B cell (primary cell): ENCODE measurements at regions not wholly inside any gene's neighbourhood (a gene's known extent, or its start where the extent isn't known, plus 50 kb on each side); places are given as distances from the start of the nearest gene placed in this dataset.

Experiments used
- ATAC-seq: fragments of 200-7000 bp; cut with Tn5 transposase; one replicate; pipeline ENCODE4 v1.10.0; 2021; ENCODE audit warnings: low read depth, mild to moderate bottlenecking, moderate number of reproducible peaks, moderate library complexity
- CTCF ChIA-PET: fragments of 350-600 bp; sonication (Branson Sonifier 250); formaldehyde crosslinking; loops from one replicate; lab custom pipeline; 2021; ENCODE audit warnings: antibody characterized with exemption, inconsistent platforms; lab: Charles Lee
- POLR2A ChIA-PET: fragments of 350-600 bp; sonication (Branson Sonifier 250); formaldehyde crosslinking; loops from one replicate; lab custom pipeline; 2021; ENCODE audit warnings: antibody characterized with exemption; lab: Charles Lee
- DNase-seq: peaks from one replicate; pipeline ENCODE4 v3.0.0; 2013
- H2AFZ ChIP-seq: 2 replicates; pipeline ENCODE4 v1.6.1; 2012; ENCODE audit warnings: mild to moderate bottlenecking, low read depth, low read length; ENCODE audit not compliant: insufficient read depth, poor library complexity, severe bottlenecking
- H3K27ac ChIP-seq, 2 donors: 1 replicate in 1 of 2; 2 replicates in 1 of 2; pipeline ENCODE4 v1.5.1; 2012 to 2013; ENCODE audit warnings: low read length in 2 of 2, mild to moderate bottlenecking in 2 of 2, moderate library complexity in 1 of 2
- H3K27me3 ChIP-seq, 4 experiments: fragments of 200-600 bp in 1 of 4; sonication (generic) in 1 of 4; replicated peaks in 1 of 4; 1 replicate in 2 of 4; 2 replicates in 2 of 4; pipeline versions ENCODE4 v1.6.1 to v1.7.0; 2013 to 2016; ENCODE audit warnings: low read length in 3 of 4, mild to moderate bottlenecking in 2 of 4, mixed read lengths in 1 of 4, moderate library complexity in 1 of 4; ENCODE audit not compliant: insufficient read depth in 4 of 4, control insufficient read depth in 3 of 4; ENCODE audit errors: control extremely low read depth in 1 of 4
- H3K36me3 ChIP-seq, 2 experiments: replicated peaks in 1 of 2; 1 replicate in 1 of 2; 2 replicates in 1 of 2; pipeline versions ENCODE4 v1.6.1 to v1.7.1; 2013; ENCODE audit warnings: low read length in 1 of 2; ENCODE audit not compliant: insufficient read depth in 2 of 2, control insufficient read depth in 1 of 2; ENCODE audit errors: control extremely low read depth in 1 of 2, extremely low read depth in 1 of 2
- H3K4me1 ChIP-seq, 2 donors: fragments of 200-600 bp in 1 of 2; sonication (generic) in 1 of 2; 1 replicate in 1 of 2; 2 replicates in 1 of 2; pipeline versions ENCODE4 v1.5.1 to v1.6.1; 2013 to 2017; ENCODE audit warnings: low read length in 2 of 2; ENCODE audit not compliant: control insufficient read depth in 2 of 2, insufficient read depth in 2 of 2
- H3K4me2 ChIP-seq: replicated peaks from 2 replicates; pipeline ENCODE3; 2012; ENCODE audit warnings: mild to moderate bottlenecking, low read depth, low read length; ENCODE audit not compliant: poor library complexity, severe bottlenecking
- H3K4me3 ChIP-seq, 5 experiments: fragments of 200-600 bp in 1 of 5; sonication (generic) in 1 of 5; 1 replicate in 3 of 5; 2 replicates in 2 of 5; pipeline versions ENCODE4 v1.5.1 to v1.7.0; 2011 to 2016; ENCODE audit warnings: low read length in 4 of 5, mild to moderate bottlenecking in 4 of 5, low read depth in 2 of 5, control low read depth in 1 of 5, moderate library complexity in 1 of 5; ENCODE audit not compliant: insufficient read depth in 1 of 5; ENCODE audit errors: control extremely low read depth in 1 of 5, extremely low read depth in 1 of 5
- H3K79me2 ChIP-seq: fragments of 200-600 bp; sonication (generic); one replicate; pipeline ENCODE4 v1.6.0; 2016; ENCODE audit warnings: low read length; ENCODE audit not compliant: control insufficient read depth, insufficient read depth
- H3K9ac ChIP-seq: fragments of 200-600 bp; sonication (generic); 2 replicates; pipeline ENCODE4 v1.6.1; 2017; ENCODE audit warnings: mild to moderate bottlenecking, low read length, moderate library complexity
- H3K9me3 ChIP-seq, 3 donors: one replicate each; pipeline versions ENCODE4 v1.6.1 to v1.7.1; 2013; ENCODE audit warnings: low read length in 2 of 3; ENCODE audit not compliant: control insufficient read depth in 2 of 3, insufficient read depth in 1 of 3; ENCODE audit errors: control extremely low read depth in 1 of 3
- H4K20me1 ChIP-seq: 2 replicates; pipeline ENCODE4 v1.6.0; 2012; ENCODE audit warnings: mild to moderate bottlenecking, low read length; ENCODE audit not compliant: insufficient read depth, control insufficient read depth, poor library complexity, severe bottlenecking
- H3K27ac Mint-ChIP-seq: one replicate; pipeline ENCODE4 v1.8.0; 2021; ENCODE audit warnings: mixed read lengths
- H3K27me3 Mint-ChIP-seq: one replicate; pipeline ENCODE4 v1.8.0; 2021; ENCODE audit warnings: mixed read lengths
- H3K4me1 Mint-ChIP-seq: one replicate; pipeline ENCODE4 v1.8.0; 2021; ENCODE audit warnings: mixed read lengths
- H3K4me3 Mint-ChIP-seq: one replicate; pipeline ENCODE4 v1.8.0; 2021; ENCODE audit warnings: mixed read lengths
- H3K9me3 Mint-ChIP-seq: one replicate; pipeline ENCODE4 v1.8.0; 2022; ENCODE audit warnings: mixed read lengths; ENCODE audit not compliant: insufficient read depth
- CTCF ChIP-seq: fragments of 200-600 bp; IDR thresholded peaks from one replicate; pipeline ENCODE4 v1.8.0; 2022; ENCODE audit warnings: antibody characterized with exemption, mild to moderate bottlenecking
- EZH2 ChIP-seq: IDR thresholded peaks from 2 replicates; pipeline ENCODE4 v1.6.1; 2012; ENCODE audit warnings: borderline replicate concordance, low read depth, mild to moderate bottlenecking, moderate library complexity, low read length; ENCODE audit not compliant: insufficient read depth, poor library complexity, severe bottlenecking
- WGBS: methylation state at CpG from one replicate; pipeline ENCODE4 v1.1.5; 2013; ENCODE audit warnings: missing lambda C conversion rate; ENCODE audit not compliant: insufficient coverage; 5-methylcytosine and 5-hydroxymethylcytosine counted together
- intact Hi-C: fragments of 100-400 bp; cut with micrococcal nuclease; formaldehyde crosslinking; loops from one replicate; pipeline ENCODE4 v1.10.0; 2022

- CTCF ChIA-PET, result no interaction called here
- TF ChIP-seq CTCF (no peak), EZH2 (no peak)
Observed at GRCh38 chr12:34209259-34209835, 187.1 kb downstream of the ALG10 start.

GRCh38 chr12:34210183-34210582 lies 187.9 kb downstream of the ALG10 start:
- WGBS, result 92% methylated on average over 14 of the region's 14 CpGs
- Histone ChIP-seq H3K9me3 (peaks cover 0 to 40% (median 0%) of the 10 kb centered on the region in 3 donors), H3K4me2 (no peak overlapping the region), H4K20me1 (no peaks in the 10 kb centered on the region), H2AFZ (no peak overlapping the region), H3K27me3 (no peaks in the 10 kb centered on the region), H3K79me2 (no peaks in the 10 kb centered on the region), H3K27ac (no peak overlapping the region), H3K4me3 (no peak overlapping the region), H3K4me1 (peaks cover 0 to 8% of the 10 kb centered on the region in 2 donors), H3K9ac (no peak overlapping the region), H3K36me3 (no peaks in the 10 kb centered on the region)
- ATAC-seq, result no peak
- intact Hi-C loops, result no loop called here
- Mint-ChIP-seq H3K4me3 (no peak overlapping the region), H3K4me1 (peaks cover 8% of the 10 kb centered on the region), H3K27me3 (no peaks in the 10 kb centered on the region), H3K9me3 (no peaks in the 10 kb centered on the region), H3K27ac (no peak overlapping the region)
- TF ChIP-seq EZH2 (no peak), CTCF (no peak)
- CTCF ChIA-PET, result no interaction called here
- no peak for DNase-seq
- POLR2A ChIA-PET, result no interaction called here

More at GRCh38 chr12:34209259-34209835, 187.1 kb downstream of the ALG10 start:
- no peak for ATAC-seq
- H3K79me2 ChIP-seq, result no peaks in the 10 kb centered on the region
- Mint-ChIP-seq H3K27ac (no peak overlapping the region), H3K9me3 (no peaks in the 10 kb centered on the region), H3K27me3 (no peaks in the 10 kb centered on the region), H3K4me1 (peaks cover 16% of the 10 kb centered on the region), H3K4me3 (no peak overlapping the region)
- no peak overlapping the region for H3K27ac ChIP-seq
- H4K20me1 ChIP-seq, result no peaks in the 10 kb centered on the region
- no peak overlapping the region for H3K9ac ChIP-seq
- no peak overlapping the region for H3K4me2 ChIP-seq
- H3K9me3 ChIP-seq, result peaks cover 0 to 43% (median 0%) of the 10 kb centered on the region in 3 donors
- no peaks in the 10 kb centered on the region for H3K36me3 ChIP-seq
- H2AFZ ChIP-seq, result no peak overlapping the region
- intact Hi-C loops, result no loop called here
- 88% methylated on average over 22 of the region's 22 CpGs for WGBS
- no peak overlapping the region for H3K4me3 ChIP-seq
- peaks cover 6 to 16% of the 10 kb centered on the region in 2 donors for H3K4me1 ChIP-seq
- POLR2A ChIA-PET, result no interaction called here
- no peaks in the 10 kb centered on the region for H3K27me3 ChIP-seq
- DNase-seq, result no peak
